Stimulated activated CD4-positive, alpha-beta T cell treated with anti-CD3 and anti-CD28 coated beads, Interleukin-1b, Interleukin-23, amount 100 ng/mL, for 48 hours (primary cell): ENCODE measurements at regions not wholly inside any gene's neighbourhood (a gene's known extent, or its start where the extent isn't known, plus 50 kb on each side); places are given as distances from the start of the nearest gene placed in this dataset.

Experiments
- DNase-seq: peaks from one replicate; pipeline ENCODE4 v3.0.0-alpha.2; 2020

DNA sequence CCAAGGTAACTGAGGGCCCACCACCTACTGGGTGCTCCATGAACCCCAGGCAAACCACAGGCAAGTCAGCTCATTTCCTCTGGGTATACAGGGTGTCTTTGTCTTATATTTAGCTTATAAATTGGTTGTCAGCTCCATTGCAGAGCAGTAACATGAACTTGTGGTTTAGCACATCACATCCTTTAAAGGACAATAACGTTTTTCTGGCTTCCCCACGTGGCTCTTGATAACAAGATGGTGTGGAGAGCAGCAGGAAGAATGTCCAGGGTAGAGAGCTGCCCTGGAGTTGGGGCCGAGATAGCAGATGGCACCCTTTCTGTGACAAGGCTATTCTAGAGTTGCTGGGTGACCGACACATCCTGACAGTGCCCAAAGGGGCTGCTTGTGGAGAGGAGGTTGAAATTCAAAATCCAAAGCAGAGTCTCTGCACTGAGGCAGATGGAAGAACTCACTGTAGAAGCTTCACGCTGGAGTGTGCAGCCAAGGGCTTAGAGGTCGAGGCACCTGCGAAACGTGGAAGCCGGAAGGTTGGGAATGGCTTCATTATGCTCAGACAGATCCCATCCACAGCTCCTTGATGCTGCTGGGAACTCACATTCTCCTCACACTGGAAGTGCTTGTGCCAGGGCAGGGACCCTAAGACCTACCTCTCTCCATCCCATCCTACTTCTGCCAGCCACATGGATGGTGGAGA, 133.0 kb upstream of the FRY start:
- no peak for DNase-seq

GRCh38 chr13:31901985-31902384, 129.6 kb upstream of the FRY start:
- no peak for DNase-seq

- no peak for DNase-seq
Observed at GRCh38 chr13:31903111-31903815, 128.3 kb upstream of the FRY start.

DNA sequence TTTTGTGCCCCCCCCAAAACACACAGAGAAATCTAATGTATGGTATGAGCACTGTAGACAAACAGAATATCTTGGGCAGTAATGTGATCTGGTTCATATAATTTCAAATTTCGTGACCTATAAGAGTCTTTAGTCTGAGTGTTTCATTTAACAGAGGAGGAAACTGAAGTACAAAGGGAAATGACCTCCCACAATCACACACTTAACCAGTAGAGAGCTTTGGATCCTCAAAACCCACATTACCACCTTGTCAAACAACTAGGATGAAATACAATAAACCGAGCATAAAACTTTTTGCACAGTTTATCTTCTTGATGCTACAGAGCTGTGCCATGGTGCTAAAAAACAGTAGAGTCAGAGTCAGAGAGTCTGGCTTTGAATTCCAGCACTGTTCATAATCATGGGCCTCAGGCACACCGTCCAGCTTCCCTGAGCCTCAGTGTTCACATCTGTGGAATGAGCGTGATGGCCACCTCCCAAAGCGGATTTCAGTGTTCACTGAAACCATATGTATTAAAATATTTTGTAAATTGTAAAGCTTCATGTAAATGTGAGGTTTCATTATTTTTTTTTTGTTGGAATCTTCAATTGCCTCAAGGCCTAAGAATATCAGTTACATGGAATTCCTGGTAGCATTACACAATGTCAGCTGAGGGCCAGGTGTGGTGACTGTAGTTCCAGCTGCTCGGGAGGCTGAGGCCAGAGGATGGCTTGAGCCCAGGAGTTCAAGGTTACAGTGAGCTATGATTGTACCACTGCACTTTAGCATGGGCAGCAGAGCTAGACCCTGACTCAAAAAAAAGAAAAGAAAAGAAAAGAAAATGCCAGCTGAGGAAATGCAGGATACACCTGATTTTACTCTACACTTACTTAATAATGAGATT, 126.4 kb upstream of the FRY start:
- DNase-seq: no peak

- DNase-seq: no peak
Observed at GRCh38 chr13:31905961-31906360, 125.6 kb upstream of the FRY start.

DNA sequence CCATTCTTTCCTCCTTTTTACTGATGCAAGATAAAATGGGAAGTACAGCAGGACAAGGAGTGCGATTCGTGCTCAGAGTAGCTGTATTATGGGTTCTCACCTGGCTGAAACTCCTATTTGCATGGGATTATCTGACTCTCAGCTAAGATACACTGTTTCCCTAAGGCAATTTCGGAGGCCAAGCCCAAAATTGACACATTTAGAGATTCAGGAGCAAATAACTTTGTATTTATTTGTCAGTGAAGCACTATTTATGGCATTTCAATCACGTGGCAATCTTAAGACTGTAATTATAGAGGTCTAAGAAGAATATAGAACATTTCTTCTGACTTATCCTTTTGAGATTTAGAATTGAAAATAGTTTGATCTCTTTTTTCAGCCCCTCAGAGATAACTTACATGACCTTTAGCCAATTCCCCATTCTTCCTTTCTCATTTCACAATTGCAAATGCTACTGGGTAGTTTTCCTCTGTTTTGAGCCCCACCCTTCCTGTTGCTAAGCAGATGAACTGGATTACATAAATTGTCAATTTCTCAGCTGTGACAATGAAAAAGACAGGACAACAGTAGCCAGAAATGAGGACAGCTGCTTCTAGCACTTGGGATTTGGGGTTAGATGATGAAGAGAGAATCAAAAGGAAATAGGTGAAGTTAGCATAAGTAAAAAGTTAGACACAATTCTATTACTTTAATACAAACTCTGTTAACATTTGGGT, 122.7 kb upstream of the FRY start:
- no peak for DNase-seq

DNA sequence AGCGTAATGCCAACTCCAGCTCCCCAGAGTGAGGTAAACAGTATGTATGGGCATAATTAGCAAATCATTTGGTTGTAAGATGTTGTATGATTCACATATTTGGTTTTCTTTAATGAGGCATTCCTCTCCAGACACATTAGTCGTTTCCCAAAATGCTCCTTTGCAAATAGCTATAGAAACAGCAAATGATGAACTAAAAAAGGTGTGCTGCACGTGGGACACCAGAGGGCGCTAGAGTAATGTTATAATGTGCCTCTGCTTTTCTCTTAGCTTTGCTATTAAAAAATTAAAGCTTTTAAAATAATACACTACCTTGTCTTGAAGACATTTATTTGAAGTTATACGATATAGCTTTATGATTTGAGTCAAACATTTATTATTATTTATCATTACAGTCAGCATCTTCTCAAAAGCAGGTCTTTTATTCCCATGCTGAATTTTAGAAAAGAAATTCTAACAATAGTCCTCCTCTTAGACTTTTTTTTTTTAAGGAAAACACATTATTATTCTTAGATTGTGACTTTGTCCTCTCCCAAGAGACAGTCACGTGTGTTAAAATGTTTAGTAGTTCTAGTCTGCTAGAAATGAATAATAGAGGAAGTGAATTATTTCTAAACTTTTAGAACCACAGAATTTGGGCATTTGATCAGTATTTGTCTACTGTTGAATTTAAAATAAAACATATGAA, 121.6 kb upstream of the FRY start:
- DNase-seq: peak; percentile 24

DNA sequence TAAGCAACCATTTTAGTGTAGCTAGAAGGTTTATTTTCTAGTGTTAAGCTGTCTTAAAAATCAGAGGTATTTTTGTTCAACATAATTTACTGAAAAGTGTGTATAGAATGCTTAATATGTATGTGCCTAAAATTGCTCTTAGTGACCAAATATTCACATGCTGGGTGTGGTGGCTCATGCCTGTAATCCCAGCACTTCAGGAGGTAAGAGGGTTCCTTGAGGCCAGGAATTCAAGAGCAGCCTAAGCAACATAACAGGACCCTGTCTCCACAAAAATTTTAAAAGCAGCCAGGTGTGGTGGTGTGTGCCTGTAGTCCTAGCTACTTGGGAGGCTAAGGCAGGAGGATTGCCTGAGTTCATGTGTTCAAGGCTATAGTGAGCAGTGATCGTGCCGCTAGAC, 120.9 kb upstream of the FRY start:
- no peak for DNase-seq

- no peak for DNase-seq
Observed at GRCh38 chr13:31912647-31913401, 118.8 kb upstream of the FRY start.

- no peak for DNase-seq
Observed at GRCh38 chr13:31913459-31913858, 118.1 kb upstream of the FRY start.

DNA sequence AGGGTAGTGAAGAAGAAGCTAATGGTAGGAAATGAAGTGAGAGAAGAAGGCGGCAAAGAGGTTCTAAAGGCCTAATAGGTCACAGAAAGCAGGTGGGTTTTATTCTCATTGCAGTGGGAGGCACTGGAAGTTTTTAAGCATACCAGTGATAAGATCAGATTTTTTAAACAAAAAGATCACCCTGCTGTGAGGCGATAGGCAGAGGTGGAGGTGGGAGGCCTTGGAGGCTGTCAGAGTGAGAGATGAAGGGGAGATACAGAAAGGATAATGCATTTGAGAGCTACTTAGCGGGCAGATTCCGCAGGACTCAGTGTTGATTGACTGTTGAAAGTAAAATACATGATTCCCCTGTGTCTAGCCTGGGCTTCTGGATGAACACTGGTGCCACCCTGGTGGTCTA, 116.7 kb upstream of the FRY start:
- no peak for DNase-seq

- no peak for DNase-seq
Observed at GRCh38 chr13:31918707-31919106, 112.9 kb upstream of the FRY start.

- DNase-seq: no peak
Observed at GRCh38 chr13:31919241-31919640, 112.3 kb upstream of the FRY start.

GRCh38 chr13:31919971-31920726, 111.4 kb upstream of the FRY start:
- no peak for DNase-seq

- no peak for DNase-seq
Observed at GRCh38 chr13:31920727-31921100, 110.9 kb upstream of the FRY start.

- DNase-seq: no peak
Observed at GRCh38 chr13:31922724-31923123, 108.8 kb upstream of the FRY start.

GRCh38 chr13:31923134-31923763, 108.3 kb upstream of the FRY start:
- no peak for DNase-seq

DNA sequence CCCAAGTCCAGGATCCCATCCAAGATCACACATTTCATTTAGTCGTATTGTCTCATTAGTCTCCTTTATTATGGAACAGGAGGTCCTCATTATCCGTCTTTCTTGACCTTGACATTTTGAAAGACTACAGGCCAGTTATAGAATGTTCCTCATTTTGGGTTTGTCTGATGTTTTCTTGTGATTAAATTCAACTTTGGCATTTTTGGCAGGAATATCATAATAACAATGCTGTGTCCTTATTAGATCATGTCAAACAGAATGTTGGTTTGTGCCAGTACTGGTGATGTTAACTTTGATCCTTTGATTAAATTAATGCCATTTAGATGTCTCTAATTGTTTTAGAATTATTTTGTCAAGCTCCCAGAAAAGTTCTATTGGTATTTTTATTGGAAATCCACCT, 106.5 kb upstream of the FRY start:
- DNase-seq: no peak

- no peak for DNase-seq
Observed at GRCh38 chr13:31927219-31927653, 104.3 kb upstream of the FRY start.

DNA sequence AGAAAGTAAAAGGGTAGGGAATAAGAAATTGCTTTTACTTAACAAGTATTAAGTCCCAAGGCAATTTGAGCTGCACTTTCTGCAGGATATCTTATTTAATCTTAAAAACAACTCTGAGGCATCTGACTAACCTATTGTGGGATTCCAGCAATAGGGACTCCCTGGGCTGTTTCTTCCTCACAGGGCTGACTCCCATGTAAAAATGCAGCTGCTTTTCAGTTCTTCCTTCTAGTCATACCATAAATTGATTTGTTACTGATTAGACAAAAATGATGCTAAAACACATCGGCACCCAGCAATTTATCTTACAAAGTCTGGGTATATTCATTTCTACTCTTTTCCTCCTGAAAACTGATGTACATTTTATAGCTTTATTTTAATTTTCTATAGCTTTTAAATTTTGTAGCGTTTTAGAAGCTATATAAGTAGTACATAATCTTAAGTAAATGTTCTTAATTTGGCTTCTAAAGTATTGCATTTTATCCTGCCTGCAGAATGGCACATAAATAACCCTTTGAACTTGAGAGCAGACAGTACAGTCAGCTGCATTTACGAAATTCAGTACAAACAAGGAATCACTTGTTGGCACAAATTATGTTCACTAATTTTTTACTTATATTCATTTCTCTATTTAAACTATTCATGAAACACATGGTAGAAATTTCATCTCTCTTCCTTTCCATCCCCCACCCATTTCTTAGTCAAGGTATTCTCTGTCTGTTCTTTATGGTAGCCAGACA, 102.4 kb upstream of the FRY start:
- DNase-seq: no peak
